ENCODE measurements at regions not wholly inside any gene's neighbourhood (a gene's known extent, or its start where the extent isn't known, plus 50 kb on each side); places are given as distances from the start of the nearest gene placed in this dataset.

GRCh38 chr11:13094930-13095687 is 86.0 kb downstream of the RASSF10 start:
- TF ChIP-seq CTCF (IDR thresholded peaks at IDR 0.05; ENCODE audit: insufficient read depth in 1 of 2, low read depth in 1 of 2, low read length in 1 of 2, severe bottlenecking in 1 of 2, unreplicated experiment in 1 of 2) = no peak
- Mint-ChIP-seq H3K9me3 (ENCODE audit: unreplicated experiment) (no peaks in the 10 kb centered on the region), H3K27me3 (ENCODE audit: insufficient read depth, unreplicated experiment) (no peaks in the 10 kb centered on the region), H3K4me3 (ENCODE audit: unreplicated experiment) (no peak overlapping the region), H3K36me3 (ENCODE audit: insufficient read depth, unreplicated experiment) (no peaks in the 10 kb centered on the region), H3K4me1 (ENCODE audit: low read depth, unreplicated experiment) (no peaks in the 10 kb centered on the region), H3K27ac (ENCODE audit: unreplicated experiment) (no peak overlapping the region)
- ChIA-PET CTCF (no interaction called here), POLR2A (no interaction called here)
- BruUV-seq (replicated peaks) = no TSS peak
- H3K4me3 ChIP-seq (ENCODE audit: low read depth, low read length) = no peak overlapping the region
- intact Hi-C loops (cut with micrococcal nuclease; ENCODE audit: unreplicated experiment) = no loop called here
- H3K9me3 ChIP-seq = no peaks in the 10 kb centered on the region
- peaks cover 7% of the 10 kb centered on the region; the same call in 1 of the 2 replicates for H3K4me1 ChIP-seq
- DNase-seq = peak in 1 of 2 experiments; percentile 9
- H3K36me3 ChIP-seq (ENCODE audit: control insufficient read depth, insufficient read depth, low read length) = no peaks in the 10 kb centered on the region
- no peaks in the 10 kb centered on the region for H3K27me3 ChIP-seq (replicated peaks; ENCODE audit: control insufficient read depth, insufficient read depth, low read length)

GRCh38 chr11:13098063-13098462 is 88.9 kb downstream of the RASSF10 start:
- Mint-ChIP-seq H3K36me3 (ENCODE audit: insufficient read depth, unreplicated experiment) (no peaks in the 10 kb centered on the region), H3K27ac (ENCODE audit: unreplicated experiment) (no peak overlapping the region), H3K9me3 (ENCODE audit: unreplicated experiment) (no peaks in the 10 kb centered on the region), H3K4me1 (ENCODE audit: low read depth, unreplicated experiment) (no peaks in the 10 kb centered on the region), H3K4me3 (ENCODE audit: unreplicated experiment) (no peak overlapping the region), H3K27me3 (ENCODE audit: insufficient read depth, unreplicated experiment) (no peaks in the 10 kb centered on the region)
- intact Hi-C loops (cut with micrococcal nuclease; ENCODE audit: unreplicated experiment) = no loop called here
- H3K4me3 ChIP-seq (ENCODE audit: low read depth, low read length) = no peak overlapping the region
- POLR2A ChIA-PET = no interaction called here
- H3K36me3 ChIP-seq (ENCODE audit: control insufficient read depth, insufficient read depth, low read length) = no peaks in the 10 kb centered on the region
- H3K4me1 ChIP-seq = peaks cover 7% of the 10 kb centered on the region; the same call in 1 of the 2 replicates
- TF ChIP-seq CTCF (IDR thresholded peaks at IDR 0.05; ENCODE audit: insufficient read depth in 1 of 2, low read depth in 1 of 2, low read length in 1 of 2, severe bottlenecking in 1 of 2, unreplicated experiment in 1 of 2) = no peak
- H3K27me3 ChIP-seq (replicated peaks; ENCODE audit: control insufficient read depth, insufficient read depth, low read length) = no peaks in the 10 kb centered on the region
- no peak for DNase-seq
- no peaks in the 10 kb centered on the region for H3K9me3 ChIP-seq
- no TSS peak for BruUV-seq (replicated peaks)
- CTCF ChIA-PET = no interaction called here

- DNase-seq = no peak
- Histone ChIP-seq H3K36me3 (ENCODE audit: control insufficient read depth, insufficient read depth, low read length) (no peaks in the 10 kb centered on the region), H3K4me1 (peaks cover 7% of the 10 kb centered on the region; the same call in 1 of the 2 replicates), H3K27me3 (replicated peaks; ENCODE audit: control insufficient read depth, insufficient read depth, low read length) (no peaks in the 10 kb centered on the region), H3K4me3 (ENCODE audit: low read depth, low read length) (no peak overlapping the region), H3K9me3 (no peaks in the 10 kb centered on the region)
- ChIA-PET POLR2A (no interaction called here), CTCF (no interaction called here)
- Mint-ChIP-seq H3K27me3 (ENCODE audit: insufficient read depth, unreplicated experiment) (no peaks in the 10 kb centered on the region), H3K27ac (ENCODE audit: unreplicated experiment) (no peak overlapping the region), H3K4me3 (ENCODE audit: unreplicated experiment) (no peak overlapping the region), H3K36me3 (ENCODE audit: insufficient read depth, unreplicated experiment) (no peaks in the 10 kb centered on the region), H3K4me1 (ENCODE audit: low read depth, unreplicated experiment) (no peaks in the 10 kb centered on the region), H3K9me3 (ENCODE audit: unreplicated experiment) (no peaks in the 10 kb centered on the region)
- no TSS peak for BruUV-seq (replicated peaks)
- no peak for TF ChIP-seq CTCF (IDR thresholded peaks at IDR 0.05; ENCODE audit: insufficient read depth in 1 of 2, low read depth in 1 of 2, low read length in 1 of 2, severe bottlenecking in 1 of 2, unreplicated experiment in 1 of 2)
- intact Hi-C loops (cut with micrococcal nuclease; ENCODE audit: unreplicated experiment) = no loop called here
Measured at GRCh38 chr11:13098616-13099289, 89.6 kb downstream of the RASSF10 start.
